ENCODE measurements at regions not wholly inside any gene's neighbourhood (a gene's known extent, or its start where the extent isn't known, plus 50 kb on each side); places are given as distances from the start of the nearest gene placed in this dataset.
"Not testable (repeated sequence)": the region's sequence is repeated elsewhere in the genome, so short reads cannot be mapped to it uniquely, and the experiment has no call there.

DNA sequence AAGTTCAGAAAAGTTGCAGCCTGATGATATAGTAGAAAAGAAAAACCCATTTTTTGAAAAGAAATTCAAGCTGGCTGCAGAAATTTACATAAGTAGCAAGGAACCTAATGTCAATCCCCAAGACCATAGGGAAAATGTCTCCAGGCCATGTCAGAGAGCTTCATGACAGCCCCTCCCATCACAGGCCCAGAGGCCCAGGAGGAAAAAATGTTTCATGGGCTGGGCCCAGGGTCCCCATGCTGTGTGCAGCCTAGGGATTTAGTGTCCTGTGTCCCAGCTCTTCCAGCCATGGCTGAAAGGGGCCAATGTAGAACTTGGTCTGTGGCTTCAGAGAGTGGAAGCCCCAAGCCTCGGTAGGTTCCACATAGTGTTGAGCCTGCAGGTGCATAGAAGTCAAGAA is 220.3 kb downstream of the CSNK1G3 start:
- DNase-seq, result no peak

DNA sequence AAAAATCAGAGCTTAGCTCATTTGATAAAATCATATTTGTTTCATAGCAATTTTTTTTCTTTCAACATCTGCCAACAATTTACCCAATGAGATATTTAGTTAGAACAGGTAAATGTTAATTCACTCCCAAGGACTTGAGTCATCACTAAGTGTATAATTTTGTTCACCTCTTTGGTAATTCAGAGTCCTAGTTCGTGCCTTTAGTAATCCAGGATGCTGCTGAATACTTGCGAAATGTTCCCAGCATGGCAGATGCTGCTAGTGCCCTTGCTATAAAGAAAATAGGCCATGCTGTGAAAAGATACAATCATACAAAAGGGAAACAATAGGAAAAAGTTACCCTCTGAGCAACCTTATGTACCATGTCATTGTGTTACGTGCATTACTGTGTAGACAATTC is 210.5 kb downstream of the CSNK1G3 start:
- no peak for DNase-seq

- DNase-seq, result no peak
Measured at GRCh38 chr5:123721675-123722276, 209.8 kb downstream of the CSNK1G3 start.

- DNase-seq, result no peak
Measured at GRCh38 chr5:123720955-123721354, 209.0 kb downstream of the CSNK1G3 start.

DNA sequence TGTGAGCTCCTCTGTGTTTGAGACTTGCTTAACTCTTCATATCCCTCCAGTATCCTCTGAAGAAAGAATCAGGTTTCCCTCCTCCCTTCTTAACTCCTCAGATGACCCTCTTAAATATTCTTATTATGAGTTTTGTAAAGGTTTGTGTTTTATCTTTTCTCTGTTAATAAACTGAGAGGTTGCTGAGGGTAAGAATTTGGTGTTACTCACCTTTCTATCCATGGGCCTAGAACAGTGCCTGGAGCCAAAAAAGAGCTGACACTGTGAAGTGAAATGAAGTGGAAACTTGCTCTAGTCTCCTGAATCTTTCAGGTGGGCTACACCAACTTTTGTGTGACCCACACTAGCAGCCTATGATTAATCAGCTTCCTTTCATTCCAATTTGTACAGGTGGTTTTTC is 208.4 kb downstream of the CSNK1G3 start:
- DNase-seq, result no peak

GRCh38 chr5:123719004-123719403 is 207.0 kb downstream of the CSNK1G3 start:
- no peak for DNase-seq

DNA sequence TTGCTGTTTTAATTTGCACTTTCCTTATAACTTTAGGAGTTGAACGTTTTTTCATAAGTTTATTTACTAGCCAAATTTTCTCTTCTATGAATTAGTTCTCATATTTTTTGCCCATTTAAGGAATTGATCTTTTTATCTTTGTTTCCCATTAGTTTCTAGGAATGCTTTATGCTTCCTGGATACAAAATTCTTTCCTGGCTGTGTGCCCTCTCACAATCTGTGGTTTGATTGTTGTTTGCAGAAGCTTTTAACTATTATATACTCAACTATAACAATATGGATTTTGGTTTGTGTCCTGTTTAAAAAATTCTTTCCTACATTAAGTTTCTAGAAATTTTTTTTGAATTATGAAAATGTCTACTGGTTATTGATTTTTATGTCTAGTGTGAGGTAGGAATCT is 206.3 kb downstream of the CSNK1G3 start:
- DNase-seq, result no peak

DNA sequence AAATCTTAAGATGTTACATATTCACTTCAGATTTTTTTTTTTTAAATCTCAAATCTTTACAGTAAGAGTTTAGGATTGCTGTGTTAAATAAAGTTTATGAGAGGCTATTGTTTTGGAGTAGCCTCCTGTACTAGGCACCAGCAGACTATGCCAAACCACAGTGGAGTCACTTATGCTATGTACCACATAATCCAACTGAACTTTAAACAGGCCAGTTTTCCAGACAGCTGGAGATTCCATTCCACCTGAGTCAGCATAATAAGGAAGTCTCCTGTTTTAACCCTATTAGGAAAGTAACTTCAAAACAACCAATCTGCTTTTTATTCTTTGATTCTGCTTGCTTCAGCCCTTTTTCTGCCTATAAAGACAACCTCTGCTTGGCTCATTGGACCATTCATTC is 205.2 kb downstream of the CSNK1G3 start:
- no peak for DNase-seq

DNA sequence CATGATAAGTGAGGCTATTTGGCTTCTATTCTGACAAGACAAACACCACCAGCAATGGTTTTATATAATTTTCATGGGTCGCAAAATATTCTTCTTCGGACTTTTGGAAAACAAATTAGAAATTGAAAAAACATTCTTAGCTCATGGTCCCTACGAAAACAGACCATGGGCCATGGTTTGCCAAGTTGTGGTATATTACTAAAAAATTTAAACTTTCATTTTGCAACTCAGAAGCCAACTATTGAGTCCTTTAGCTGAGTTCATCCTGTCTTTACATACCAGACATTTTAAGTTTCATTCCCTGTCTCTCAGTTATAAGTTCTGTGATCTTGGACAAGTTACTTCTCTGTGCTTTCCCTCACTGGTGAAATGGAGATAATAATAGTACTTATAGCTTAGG is 198.1 kb downstream of the CSNK1G3 start:
- no peak for DNase-seq

- no peak for DNase-seq
Measured at GRCh38 chr5:123709422-123709821, 197.4 kb downstream of the CSNK1G3 start.

DNA sequence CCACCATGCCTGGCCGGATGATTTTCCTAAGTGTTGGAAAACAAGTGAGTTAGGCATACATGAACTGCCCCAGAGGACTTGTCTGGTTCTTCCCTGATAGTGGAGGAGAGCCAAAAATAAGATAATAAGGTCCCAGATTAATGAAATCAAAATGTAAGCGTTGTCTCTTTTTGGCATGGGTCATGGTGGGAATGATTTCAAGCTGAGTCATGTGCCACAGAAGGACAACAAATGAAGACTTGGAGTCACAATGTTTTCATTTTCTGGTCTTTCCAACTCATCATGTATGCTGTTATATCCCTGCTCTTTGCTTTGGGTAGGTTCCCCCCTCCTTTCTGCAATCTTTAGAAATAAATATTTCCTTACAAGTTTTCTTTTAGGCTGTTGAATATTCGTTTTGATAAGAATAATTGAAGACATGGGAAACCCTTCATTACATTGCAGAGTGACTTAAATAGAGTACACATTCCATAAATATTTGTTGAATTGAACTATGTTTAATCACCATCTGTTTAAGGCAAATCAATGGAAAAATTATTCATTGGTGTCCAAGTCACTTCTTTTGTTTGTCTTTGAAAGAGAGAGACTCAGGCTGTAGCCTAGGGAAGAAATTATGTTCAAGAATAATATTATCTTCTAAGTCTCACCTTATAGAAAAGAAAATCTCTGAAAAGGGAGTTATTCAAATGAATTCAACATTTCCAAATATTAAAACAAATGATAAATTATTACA is 196.3 kb downstream of the CSNK1G3 start:
- no peak for DNase-seq

DNA sequence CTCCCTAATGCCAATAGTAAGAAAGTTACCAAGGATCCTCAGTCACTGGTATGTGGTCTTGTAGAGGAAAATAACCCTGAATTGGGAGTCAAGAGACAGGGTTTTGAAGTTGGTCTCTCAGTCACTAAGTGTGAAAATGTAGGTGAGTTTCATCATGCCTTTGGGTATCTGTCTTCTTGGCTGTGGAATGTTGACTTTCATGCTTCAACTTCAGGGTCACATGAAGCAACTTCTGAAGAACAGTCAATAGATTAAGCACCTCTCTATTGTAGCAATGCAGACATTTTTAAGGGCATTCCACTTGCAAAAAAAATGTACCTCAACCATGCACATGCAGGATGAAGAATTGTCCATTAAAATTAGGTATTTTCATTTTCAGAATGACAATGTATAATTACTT is 194.6 kb downstream of the CSNK1G3 start:
- DNase-seq, result no peak

GRCh38 chr5:123705741-123706140 is 193.8 kb downstream of the CSNK1G3 start:
- DNase-seq, result no peak

DNA sequence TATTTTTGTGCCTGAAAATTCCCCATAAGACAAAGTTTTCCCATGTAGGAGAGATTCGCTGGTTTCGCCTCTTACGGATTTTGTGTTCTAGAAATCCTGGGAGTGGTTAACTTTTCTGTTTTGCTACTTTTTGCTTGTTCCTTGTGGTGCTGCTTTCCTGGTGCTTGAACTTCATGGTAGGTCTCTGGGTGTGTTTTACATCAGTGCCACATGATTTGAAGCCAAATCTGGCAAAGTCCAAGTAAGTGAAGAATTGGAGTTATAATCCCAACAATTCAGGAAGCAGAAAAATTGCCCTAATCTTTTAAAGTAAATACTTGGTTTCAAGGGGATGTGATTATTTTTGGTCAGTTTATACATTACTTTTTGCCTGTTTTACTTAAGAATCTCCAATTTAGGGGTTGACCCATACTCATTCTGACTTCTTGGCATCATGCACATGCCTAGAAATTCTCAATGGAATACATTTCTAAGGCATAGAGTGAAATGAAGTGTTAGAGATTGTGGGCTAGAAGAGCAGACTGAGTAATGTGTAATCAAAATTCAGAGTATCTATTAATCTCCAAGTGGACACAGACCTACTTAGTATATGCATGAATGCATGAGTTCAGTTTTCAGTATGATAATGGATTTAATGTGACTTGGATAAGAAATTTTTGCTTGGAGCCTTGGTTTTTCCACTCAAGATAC is 189.7 kb downstream of the CSNK1G3 start:
- no peak for DNase-seq

DNA sequence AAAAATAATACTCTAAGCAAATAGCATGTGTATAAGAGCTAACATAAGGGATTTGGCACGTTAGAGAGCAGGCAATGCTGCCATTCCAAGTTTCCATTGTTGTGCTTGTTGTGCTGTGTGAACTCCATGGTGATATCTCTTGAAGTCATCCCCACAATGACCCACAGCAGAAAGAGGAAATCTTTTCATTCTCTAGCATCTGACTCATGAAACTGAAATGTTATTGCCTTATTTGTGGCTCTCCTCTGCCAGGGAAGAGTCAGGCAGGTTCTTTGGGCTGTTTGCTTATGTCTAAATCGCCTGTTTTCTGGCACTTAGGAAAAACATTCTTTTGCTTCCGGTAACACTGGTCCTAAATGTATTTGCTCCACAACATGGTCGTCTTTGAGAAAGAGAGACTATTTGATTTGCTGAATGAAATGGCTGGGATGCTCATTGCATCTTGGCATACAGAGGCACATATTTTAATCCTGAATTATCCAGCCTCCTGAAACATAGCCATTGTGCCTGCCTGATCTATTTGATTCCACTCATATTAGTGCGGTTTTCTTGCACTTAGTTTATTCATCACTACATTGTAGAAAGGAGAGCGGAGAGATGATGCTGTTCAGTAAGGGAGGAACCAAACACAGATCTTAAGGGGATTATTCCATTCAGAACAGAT is 188.8 kb downstream of the CSNK1G3 start:
- no peak for DNase-seq

GRCh38 chr5:123699571-123699970 is 187.6 kb downstream of the CSNK1G3 start:
- DNase-seq, result no peak

GRCh38 chr5:123698937-123699336 is 187.0 kb downstream of the CSNK1G3 start:
- not testable (repeated sequence) for DNase-seq

DNA sequence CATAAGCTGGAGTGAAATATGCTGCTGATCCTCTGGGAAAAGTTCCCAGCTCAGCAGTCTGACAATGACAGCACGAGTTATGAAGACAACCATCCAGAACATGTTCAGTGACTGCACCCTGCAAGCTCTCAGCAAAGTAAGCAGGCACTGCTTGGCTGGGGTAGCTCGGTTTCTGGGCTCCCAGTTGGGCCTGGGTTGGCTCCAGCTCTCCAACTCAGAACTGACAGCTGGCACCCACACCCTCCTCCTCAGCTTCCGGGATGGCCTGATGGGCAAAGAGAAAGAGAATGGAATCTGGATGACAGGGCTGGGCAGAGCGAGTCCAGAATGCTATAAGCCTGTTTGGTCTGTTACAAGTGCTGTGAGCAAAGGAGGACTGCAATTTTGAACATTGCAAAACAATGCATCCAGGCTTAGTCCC is 185.0 kb downstream of the CSNK1G3 start:
- no peak for DNase-seq

GRCh38 chr5:123690821-123691220 is 178.8 kb downstream of the CSNK1G3 start:
- DNase-seq, result no peak

GRCh38 chr5:123681061-123681460 is 169.1 kb downstream of the CSNK1G3 start:
- no peak for DNase-seq

GRCh38 chr5:123673107-123673506 is 161.1 kb downstream of the CSNK1G3 start:
- no peak for DNase-seq

DNA sequence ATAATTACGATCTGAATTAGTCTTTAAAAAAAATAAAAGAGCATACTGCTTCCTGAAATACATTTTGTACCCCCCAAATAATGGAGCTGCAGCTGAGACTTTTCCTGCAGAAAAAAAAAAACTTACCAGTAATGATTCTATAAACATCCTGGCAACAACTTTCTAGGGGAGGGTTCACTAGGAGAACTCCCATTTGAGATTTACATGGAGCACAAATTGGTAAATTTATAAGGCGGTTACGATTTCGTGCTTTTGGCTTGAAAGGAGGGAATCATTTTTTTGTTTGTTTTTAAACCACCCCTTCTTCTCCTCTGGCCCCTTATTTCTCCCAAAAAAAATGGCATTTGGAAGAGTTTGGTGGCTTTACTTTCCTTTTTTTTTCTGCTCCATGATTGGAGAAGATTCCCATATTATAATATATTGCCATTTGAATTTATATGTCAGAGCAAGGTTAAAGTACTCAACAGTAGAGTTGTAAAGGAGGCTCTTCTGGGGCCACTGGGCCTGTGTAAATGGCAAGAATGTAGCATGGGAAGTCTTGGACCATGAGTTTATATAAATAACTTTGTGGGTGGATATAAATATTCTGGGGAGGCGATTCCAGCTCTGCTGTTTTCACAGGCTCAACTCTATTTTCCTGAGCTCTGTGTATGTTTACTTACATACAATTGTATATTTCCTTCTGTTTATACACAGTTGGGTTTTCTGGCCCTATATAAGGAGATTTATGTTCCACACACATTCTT is 159.9 kb downstream of the CSNK1G3 start:
- no peak for DNase-seq

GRCh38 chr5:123671042-123671441 is 159.1 kb downstream of the CSNK1G3 start:
- peak; percentile 12 to 38 for DNase-seq
